ENCODE measurements at regions not wholly inside any gene's neighbourhood (a gene's known extent, or its start where the extent isn't known, plus 50 kb on each side); places are given as distances from the start of the nearest gene placed in this dataset.

GRCh38 chr9:28841775-28842174 is 1268.5 kb upstream of the C9orf72 start:
- no peaks in the 10 kb centered on the region for H3K4me1 ChIP-seq (ENCODE audit: control insufficient read depth, insufficient read depth, low read length)
- H3K4me3 ChIP-seq (ENCODE audit: insufficient read depth, low read depth, low read length): no peak overlapping the region
- no peaks in the 10 kb centered on the region for H3K36me3 ChIP-seq (ENCODE audit: control insufficient read depth, insufficient read depth, low read length)
- WGBS, 2 experiments: 91% methylated on average over 1 of the region's 2 CpGs
- no peaks in the 10 kb centered on the region for H3K27me3 ChIP-seq (ENCODE audit: control insufficient read depth, insufficient read depth, low read length, poor library complexity, severe bottlenecking)
- H3K9me3 ChIP-seq (ENCODE audit: control insufficient read depth, low read length): no peaks in the 10 kb centered on the region
- no peak overlapping the region for H3K27ac ChIP-seq (ENCODE audit: insufficient read depth, low read depth, low read length, poor library complexity, severe bottlenecking)

- WGBS, 2 experiments: no CpG with 5 or more reads among the region's 1 CpG
- Histone ChIP-seq H3K4me1 (ENCODE audit: control insufficient read depth, insufficient read depth, low read length) (no peaks in the 10 kb centered on the region), H3K27ac (ENCODE audit: insufficient read depth, low read depth, low read length, poor library complexity, severe bottlenecking) (no peak overlapping the region), H3K4me3 (ENCODE audit: insufficient read depth, low read depth, low read length) (no peak overlapping the region), H3K27me3 (ENCODE audit: control insufficient read depth, insufficient read depth, low read length, poor library complexity, severe bottlenecking) (no peaks in the 10 kb centered on the region), H3K36me3 (ENCODE audit: control insufficient read depth, insufficient read depth, low read length) (no peaks in the 10 kb centered on the region), H3K9me3 (ENCODE audit: control insufficient read depth, low read length) (no peaks in the 10 kb centered on the region)
Observed at GRCh38 chr9:28847331-28847730, 1274.0 kb upstream of the C9orf72 start.

- H3K9me3 ChIP-seq (ENCODE audit: control insufficient read depth, low read length): no peaks in the 10 kb centered on the region
Observed at GRCh38 chr9:28848671-28849070, 1275.4 kb upstream of the C9orf72 start.

GRCh38 chr9:28853477-28853876 is 1280.2 kb upstream of the C9orf72 start:
- H3K9me3 ChIP-seq (ENCODE audit: control insufficient read depth, low read length): no peaks in the 10 kb centered on the region
- H3K27ac ChIP-seq (ENCODE audit: insufficient read depth, low read depth, low read length, poor library complexity, severe bottlenecking): no peak overlapping the region
- H3K4me3 ChIP-seq (ENCODE audit: insufficient read depth, low read depth, low read length): no peak overlapping the region
- H3K27me3 ChIP-seq (ENCODE audit: control insufficient read depth, insufficient read depth, low read length, poor library complexity, severe bottlenecking): no peaks in the 10 kb centered on the region
- 51 to 74% methylated on average over 3 to 4 of the region's 4 CpGs for WGBS, 2 experiments
- H3K36me3 ChIP-seq (ENCODE audit: control insufficient read depth, insufficient read depth, low read length): no peaks in the 10 kb centered on the region
- no peaks in the 10 kb centered on the region for H3K4me1 ChIP-seq (ENCODE audit: control insufficient read depth, insufficient read depth, low read length)

More at GRCh38 chr9:28848671-28849070, 1275.4 kb upstream of the C9orf72 start:
- no peaks in the 10 kb centered on the region for H3K4me1 ChIP-seq (ENCODE audit: control insufficient read depth, insufficient read depth, low read length)
- H3K27me3 ChIP-seq (ENCODE audit: control insufficient read depth, insufficient read depth, low read length, poor library complexity, severe bottlenecking): no peaks in the 10 kb centered on the region
- no peak overlapping the region for H3K27ac ChIP-seq (ENCODE audit: insufficient read depth, low read depth, low read length, poor library complexity, severe bottlenecking)
- H3K4me3 ChIP-seq (ENCODE audit: insufficient read depth, low read depth, low read length): no peak overlapping the region
- H3K36me3 ChIP-seq (ENCODE audit: control insufficient read depth, insufficient read depth, low read length): no peaks in the 10 kb centered on the region
- WGBS, 2 experiments: 83 to 100% methylated on average over 1 of the region's 2 CpGs

GRCh38 chr9:28866951-28867350 is 1293.7 kb upstream of the C9orf72 start:
- no peak overlapping the region for H3K4me3 ChIP-seq (ENCODE audit: insufficient read depth, low read depth, low read length)
- no peak overlapping the region for H3K27ac ChIP-seq (ENCODE audit: insufficient read depth, low read depth, low read length, poor library complexity, severe bottlenecking)
- H3K9me3 ChIP-seq (ENCODE audit: control insufficient read depth, low read length): no peaks in the 10 kb centered on the region
- no peaks in the 10 kb centered on the region for H3K36me3 ChIP-seq (ENCODE audit: control insufficient read depth, insufficient read depth, low read length)
- H3K27me3 ChIP-seq (ENCODE audit: control insufficient read depth, insufficient read depth, low read length, poor library complexity, severe bottlenecking): no peaks in the 10 kb centered on the region
- no peaks in the 10 kb centered on the region for H3K4me1 ChIP-seq (ENCODE audit: control insufficient read depth, insufficient read depth, low read length)

GRCh38 chr9:28868228-28868990 is 1295.1 kb upstream of the C9orf72 start:
- Histone ChIP-seq H3K27me3 (ENCODE audit: control insufficient read depth, insufficient read depth, low read length, poor library complexity, severe bottlenecking) (no peaks in the 10 kb centered on the region), H3K36me3 (ENCODE audit: control insufficient read depth, insufficient read depth, low read length) (no peaks in the 10 kb centered on the region), H3K27ac (ENCODE audit: insufficient read depth, low read depth, low read length, poor library complexity, severe bottlenecking) (no peak overlapping the region), H3K9me3 (ENCODE audit: control insufficient read depth, low read length) (no peaks in the 10 kb centered on the region), H3K4me3 (ENCODE audit: insufficient read depth, low read depth, low read length) (no peak overlapping the region), H3K4me1 (ENCODE audit: control insufficient read depth, insufficient read depth, low read length) (no peaks in the 10 kb centered on the region)
- WGBS, 2 experiments: 100% methylated on average over 1 of the region's 2 CpGs; no CpG with 5 or more reads in 1 of the 2 experiments

GRCh38 chr9:28882529-28882928 is 1309.2 kb upstream of the C9orf72 start:
- WGBS, 2 experiments: 0% methylated on average over 1 of the region's 1 CpG
- H3K4me1 ChIP-seq (ENCODE audit: control insufficient read depth, insufficient read depth, low read length): no peaks in the 10 kb centered on the region
- H3K4me3 ChIP-seq (ENCODE audit: insufficient read depth, low read depth, low read length): no peak overlapping the region
- no peaks in the 10 kb centered on the region for H3K9me3 ChIP-seq (ENCODE audit: control insufficient read depth, low read length)
- no peak overlapping the region for H3K27ac ChIP-seq (ENCODE audit: insufficient read depth, low read depth, low read length, poor library complexity, severe bottlenecking)
- no peaks in the 10 kb centered on the region for H3K36me3 ChIP-seq (ENCODE audit: control insufficient read depth, insufficient read depth, low read length)
- H3K27me3 ChIP-seq (ENCODE audit: control insufficient read depth, insufficient read depth, low read length, poor library complexity, severe bottlenecking): no peaks in the 10 kb centered on the region

- H3K27me3 ChIP-seq (ENCODE audit: control insufficient read depth, insufficient read depth, low read length, poor library complexity, severe bottlenecking): no peaks in the 10 kb centered on the region
- no peak overlapping the region for H3K4me3 ChIP-seq (ENCODE audit: insufficient read depth, low read depth, low read length)
- H3K27ac ChIP-seq (ENCODE audit: insufficient read depth, low read depth, low read length, poor library complexity, severe bottlenecking): no peak overlapping the region
- no peaks in the 10 kb centered on the region for H3K36me3 ChIP-seq (ENCODE audit: control insufficient read depth, insufficient read depth, low read length)
- WGBS, 2 experiments: 20 to 40% methylated on average over 3 to 5 of the region's 5 CpGs
- H3K9me3 ChIP-seq (ENCODE audit: control insufficient read depth, low read length): no peaks in the 10 kb centered on the region
- no peaks in the 10 kb centered on the region for H3K4me1 ChIP-seq (ENCODE audit: control insufficient read depth, insufficient read depth, low read length)
Observed at GRCh38 chr9:28883234-28883633, 1310.0 kb upstream of the C9orf72 start.

GRCh38 chr9:28887188-28887884 is 1314.1 kb upstream of the C9orf72 start:
- no peaks in the 10 kb centered on the region for H3K9me3 ChIP-seq (ENCODE audit: control insufficient read depth, low read length)
- no peak overlapping the region for H3K27ac ChIP-seq (ENCODE audit: insufficient read depth, low read depth, low read length, poor library complexity, severe bottlenecking)
- WGBS, 2 experiments: 79 to 93% methylated on average over 2 of the region's 2 CpGs
- no peaks in the 10 kb centered on the region for H3K27me3 ChIP-seq (ENCODE audit: control insufficient read depth, insufficient read depth, low read length, poor library complexity, severe bottlenecking)
- H3K4me3 ChIP-seq (ENCODE audit: insufficient read depth, low read depth, low read length): no peak overlapping the region
- H3K36me3 ChIP-seq (ENCODE audit: control insufficient read depth, insufficient read depth, low read length): no peaks in the 10 kb centered on the region
- H3K4me1 ChIP-seq (ENCODE audit: control insufficient read depth, insufficient read depth, low read length): no peaks in the 10 kb centered on the region

GRCh38 chr9:28888806-28889205 is 1315.5 kb upstream of the C9orf72 start:
- no peak overlapping the region for H3K27ac ChIP-seq (ENCODE audit: insufficient read depth, low read depth, low read length, poor library complexity, severe bottlenecking)
- WGBS, 2 experiments: 83 to 90% methylated on average over 1 of the region's 1 CpG
- H3K4me3 ChIP-seq (ENCODE audit: insufficient read depth, low read depth, low read length): no peak overlapping the region
- no peaks in the 10 kb centered on the region for H3K27me3 ChIP-seq (ENCODE audit: control insufficient read depth, insufficient read depth, low read length, poor library complexity, severe bottlenecking)
- no peaks in the 10 kb centered on the region for H3K9me3 ChIP-seq (ENCODE audit: control insufficient read depth, low read length)
- H3K4me1 ChIP-seq (ENCODE audit: control insufficient read depth, insufficient read depth, low read length): no peaks in the 10 kb centered on the region
- H3K36me3 ChIP-seq (ENCODE audit: control insufficient read depth, insufficient read depth, low read length): no peaks in the 10 kb centered on the region

Data from ectodermal cell (in vitro differentiated cells).